Naive thymus-derived CD8-positive, alpha-beta T cell (primary cell): ENCODE measurements at regions not wholly inside any gene's neighbourhood (a gene's known extent, or its start where the extent isn't known, plus 50 kb on each side); places are given as distances from the start of the nearest gene placed in this dataset.

Experiments
- ATAC-seq, 2 donors: fragments of 150-1000 bp; cut with Tn5 transposase in 1 of 2; sonication (Bioruptor Pico), chemical (Tn5 transposase) in 1 of 2; 1 replicate in 1 of 2; 2 replicates in 1 of 2; pipeline ENCODE4 v1.10.0; 2021; ENCODE audit warnings: mild to moderate bottlenecking in 2 of 2, moderate library complexity in 2 of 2
- POLR2A ChIA-PET: fragments of 350-600 bp; sonication (Branson Sonifier 250); formaldehyde crosslinking; loops from one replicate; lab custom pipeline; 2021; ENCODE audit warnings: antibody characterized with exemption; lab: Charles Lee
- DNase-seq, 10 donors: peaks; one replicate each; pipeline versions ENCODE4 v3.0.0 to v3.0.0-alpha.2; 2020 to 2022
- H3K27ac Mint-ChIP-seq, 10 donors: one replicate each; pipeline ENCODE4 v1.8.0; 2020 to 2022; ENCODE audit warnings: mild to moderate bottlenecking in 10 of 10, mixed read lengths in 10 of 10, moderate library complexity in 4 of 10, inconsistent platforms in 1 of 10
- H3K27me3 Mint-ChIP-seq, 5 donors: one replicate each; pipeline ENCODE4 v1.8.0; 2021 to 2022; ENCODE audit warnings: mixed read lengths in 5 of 5
- H3K36me3 Mint-ChIP-seq, 3 donors: one replicate each; pipeline ENCODE4 v1.8.0; 2020 to 2022; ENCODE audit warnings: mixed read lengths in 3 of 3, mild to moderate bottlenecking in 2 of 3, inconsistent platforms in 1 of 3
- H3K4me1 Mint-ChIP-seq, 4 donors: one replicate each; pipeline ENCODE4 v1.8.0; 2021 to 2022; ENCODE audit warnings: mixed read lengths in 4 of 4
- H3K4me3 Mint-ChIP-seq, 10 donors: one replicate each; pipeline ENCODE4 v1.8.0; 2020 to 2022; ENCODE audit warnings: mild to moderate bottlenecking in 10 of 10, mixed read lengths in 10 of 10, moderate library complexity in 6 of 10, inconsistent platforms in 1 of 10
- H3K9me3 Mint-ChIP-seq, 9 donors: one replicate each; pipeline ENCODE4 v1.8.0; 2020 to 2022; ENCODE audit warnings: mixed read lengths in 9 of 9, mild to moderate bottlenecking in 3 of 9, inconsistent platforms in 1 of 9, moderate library complexity in 1 of 9

- no peaks in the 10 kb centered on the region for H3K27me3 Mint-ChIP-seq
- no peaks in the 10 kb centered on the region for H3K4me1 Mint-ChIP-seq
- H3K4me3 Mint-ChIP-seq = no peak overlapping the region
- H3K9me3 Mint-ChIP-seq = no peaks in the 10 kb centered on the region
- POLR2A ChIA-PET = no interaction called here
- no peaks in the 10 kb centered on the region for H3K36me3 Mint-ChIP-seq
- DNase-seq (no peak), ATAC-seq (no peak)
- no peak overlapping the region for H3K27ac Mint-ChIP-seq
These were observed 214.9 kb upstream of the SPRED2 start for GRCh38 chr2:65647249-65647842.

GRCh38 chr2:65640793-65641103 lies 208.3 kb upstream of the SPRED2 start:
- Mint-ChIP-seq H3K4me1 (peaks cover 2 to 5% (median 4%) of the 10 kb centered on the region in 4 donors), H3K4me3 (no peak overlapping the region), H3K36me3 (no peaks in the 10 kb centered on the region), H3K9me3 (no peaks in the 10 kb centered on the region), H3K27me3 (peaks cover 7 to 20% (median 19%) of the 10 kb centered on the region in 5 donors), H3K27ac (no peak overlapping the region)
- no peak for DNase-seq
- ATAC-seq = no peak
- POLR2A ChIA-PET = no interaction called here

- POLR2A ChIA-PET = no interaction called here
- DNase-seq (no peak), ATAC-seq (no peak)
- Mint-ChIP-seq H3K9me3 (no peaks in the 10 kb centered on the region), H3K36me3 (no peaks in the 10 kb centered on the region), H3K4me1 (peaks cover 2 to 5% (median 4%) of the 10 kb centered on the region in 4 donors), H3K4me3 (no peak overlapping the region), H3K27ac (peak overlapping the region in 1 of 10 donors; percentile 14), H3K27me3 (peaks cover 7 to 20% (median 19%) of the 10 kb centered on the region in 5 donors)
These were observed 206.9 kb upstream of the SPRED2 start for GRCh38 chr2:65639156-65639864.

GRCh38 chr2:65638443-65638842 lies 206.0 kb upstream of the SPRED2 start:
- Mint-ChIP-seq H3K27ac (no peak overlapping the region), H3K27me3 (peaks cover 7 to 24% (median 19%) of the 10 kb centered on the region in 5 donors), H3K4me1 (peaks cover 2 to 5% (median 4%) of the 10 kb centered on the region in 4 donors), H3K36me3 (no peaks in the 10 kb centered on the region), H3K4me3 (no peak overlapping the region), H3K9me3 (no peaks in the 10 kb centered on the region)
- POLR2A ChIA-PET = no interaction called here
- DNase-seq (no peak), ATAC-seq (no peak)

- Mint-ChIP-seq H3K36me3 (no peaks in the 10 kb centered on the region), H3K27me3 (peaks cover 7 to 31% (median 19%) of the 10 kb centered on the region in 5 donors), H3K4me3 (no peak overlapping the region), H3K4me1 (peaks cover 2 to 5% (median 4%) of the 10 kb centered on the region in 4 donors), H3K9me3 (no peaks in the 10 kb centered on the region), H3K27ac (no peak overlapping the region)
- POLR2A ChIA-PET = no interaction called here
- DNase-seq = no peak
- ATAC-seq = no peak
These were observed 204.5 kb upstream of the SPRED2 start for GRCh38 chr2:65636813-65637483.

GRCh38 chr2:65636024-65636423 lies 203.6 kb upstream of the SPRED2 start:
- POLR2A ChIA-PET = no interaction called here
- Mint-ChIP-seq H3K4me3 (no peak overlapping the region), H3K4me1 (peaks cover 2 to 5% (median 4%) of the 10 kb centered on the region in 4 donors), H3K9me3 (no peaks in the 10 kb centered on the region), H3K27me3 (peaks cover 7 to 31% (median 19%) of the 10 kb centered on the region in 5 donors), H3K36me3 (no peaks in the 10 kb centered on the region), H3K27ac (no peak overlapping the region)
- no peak for ATAC-seq
- DNase-seq = no peak

GRCh38 chr2:65634304-65634703 lies 201.9 kb upstream of the SPRED2 start:
- Mint-ChIP-seq H3K4me3 (no peak overlapping the region), H3K27me3 (peaks cover 9 to 25% (median 13%) of the 10 kb centered on the region in 5 donors), H3K9me3 (no peaks in the 10 kb centered on the region), H3K27ac (no peak overlapping the region), H3K4me1 (no peaks in the 10 kb centered on the region), H3K36me3 (no peaks in the 10 kb centered on the region)
- ATAC-seq (no peak), DNase-seq (no peak)
- POLR2A ChIA-PET = no interaction called here

- Mint-ChIP-seq H3K4me3 (no peak overlapping the region), H3K36me3 (no peaks in the 10 kb centered on the region), H3K27me3 (peaks cover 3 to 11% (median 4%) of the 10 kb centered on the region in 5 donors), H3K9me3 (no peaks in the 10 kb centered on the region), H3K27ac (no peak overlapping the region), H3K4me1 (no peaks in the 10 kb centered on the region)
- POLR2A ChIA-PET = no interaction called here
- no peak for ATAC-seq
- no peak for DNase-seq
These were observed 198.2 kb upstream of the SPRED2 start for GRCh38 chr2:65630643-65631042.

- Mint-ChIP-seq H3K27me3 (peaks cover 3 to 5% (median 4%) of the 10 kb centered on the region in 5 donors), H3K4me3 (no peak overlapping the region), H3K36me3 (no peaks in the 10 kb centered on the region), H3K9me3 (no peaks in the 10 kb centered on the region), H3K27ac (no peak overlapping the region), H3K4me1 (peaks cover under 1 to 2% (median 1%) of the 10 kb centered on the region in 4 donors)
- DNase-seq (no peak), ATAC-seq (no peak)
- POLR2A ChIA-PET = no interaction called here
These were observed 195.8 kb upstream of the SPRED2 start for GRCh38 chr2:65628156-65628555.

GRCh38 chr2:65626831-65627230 lies 194.4 kb upstream of the SPRED2 start:
- DNase-seq (no peak), ATAC-seq (no peak)
- H3K27me3 Mint-ChIP-seq = peaks cover 14 to 17% (median 15%) of the 10 kb centered on the region in 5 donors
- POLR2A ChIA-PET = no interaction called here
- H3K27ac Mint-ChIP-seq = no peak overlapping the region
- H3K9me3 Mint-ChIP-seq = no peaks in the 10 kb centered on the region
- peaks cover 5 to 11% (median 8%) of the 10 kb centered on the region in 4 donors for H3K4me1 Mint-ChIP-seq
- H3K36me3 Mint-ChIP-seq = no peaks in the 10 kb centered on the region
- no peak overlapping the region for H3K4me3 Mint-ChIP-seq

GRCh38 chr2:65625982-65626381 lies 193.6 kb upstream of the SPRED2 start:
- H3K4me3 Mint-ChIP-seq = no peak overlapping the region
- ATAC-seq (no peak), DNase-seq (no peak)
- peaks cover 16 to 19% (median 18%) of the 10 kb centered on the region in 5 donors for H3K27me3 Mint-ChIP-seq
- H3K36me3 Mint-ChIP-seq = no peaks in the 10 kb centered on the region
- H3K9me3 Mint-ChIP-seq = no peaks in the 10 kb centered on the region
- H3K27ac Mint-ChIP-seq = no peak overlapping the region
- H3K4me1 Mint-ChIP-seq = peaks cover 5 to 11% (median 8%) of the 10 kb centered on the region in 4 donors
- POLR2A ChIA-PET = no interaction called here

GRCh38 chr2:65622951-65623535 lies 190.6 kb upstream of the SPRED2 start:
- Mint-ChIP-seq H3K9me3 (no peaks in the 10 kb centered on the region), H3K36me3 (no peaks in the 10 kb centered on the region), H3K27me3 (peaks cover 15 to 20% (median 17%) of the 10 kb centered on the region in 5 donors), H3K4me1 (peaks cover 5 to 11% (median 8%) of the 10 kb centered on the region in 4 donors), H3K27ac (no peak overlapping the region), H3K4me3 (no peak overlapping the region)
- POLR2A ChIA-PET = no interaction called here
- ATAC-seq (no peak), DNase-seq (no peak)

GRCh38 chr2:65622499-65622898 lies 190.1 kb upstream of the SPRED2 start:
- POLR2A ChIA-PET = no interaction called here
- Mint-ChIP-seq H3K4me1 (peaks cover 5 to 11% (median 8%) of the 10 kb centered on the region in 4 donors), H3K36me3 (no peaks in the 10 kb centered on the region), H3K27me3 (peaks cover 15 to 20% (median 17%) of the 10 kb centered on the region in 5 donors), H3K9me3 (no peaks in the 10 kb centered on the region), H3K27ac (no peak overlapping the region), H3K4me3 (no peak overlapping the region)
- DNase-seq = no peak
- ATAC-seq = no peak
